ENCODE measurements at regions not wholly inside any gene's neighbourhood (a gene's known extent, or its start where the extent isn't known, plus 50 kb on each side); places are given as distances from the start of the nearest gene placed in this dataset.

DNA sequence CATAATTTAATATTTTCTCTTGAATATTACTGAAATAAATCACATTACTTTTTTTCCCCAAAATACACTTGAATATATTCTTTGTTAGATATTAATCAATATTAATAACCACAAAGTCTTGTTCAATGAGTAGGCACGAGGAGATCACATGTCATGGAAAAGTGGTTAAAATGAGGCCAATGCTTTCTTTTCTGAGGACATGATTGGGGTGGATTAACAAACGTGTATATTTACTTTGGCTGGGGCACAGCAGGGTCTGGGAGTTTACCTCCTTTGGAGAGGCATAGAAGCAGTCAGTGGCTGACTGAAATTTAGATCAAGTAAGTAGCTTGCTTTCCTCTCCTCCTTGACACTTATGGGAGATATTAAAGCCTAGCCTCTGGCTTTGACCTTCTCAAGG lies 664.3 kb upstream of the B3GALT2 start:
- TF ChIP-seq ZFP30 (CRISPR knock-in tag; IDR thresholded peaks at IDR 0.05) (no peak), ZFP3 (CRISPR knock-in tag; IDR thresholded peaks at IDR 0.05) (no peak), ARNTL (CRISPR knock-in tag; IDR thresholded peaks at IDR 0.05; ENCODE audit: borderline replicate concordance, low read depth) (no peak), ISL1 (CRISPR knock-in tag; IDR thresholded peaks at IDR 0.05) (no peak), GLIS3 (CRISPR knock-in tag; IDR thresholded peaks at IDR 0.05) (no peak), TCF4 (CRISPR knock-in tag; IDR thresholded peaks at IDR 0.05; ENCODE audit: borderline replicate concordance) (no peak), TOX (CRISPR knock-in tag; IDR thresholded peaks at IDR 0.05; ENCODE audit: borderline replicate concordance) (no peak), TSHZ2 (CRISPR knock-in tag; IDR thresholded peaks at IDR 0.05) (no peak), SNAI2 (CRISPR knock-in tag; IDR thresholded peaks at IDR 0.05) (no peak)
- TF ChIP-seq, protein P1, sequence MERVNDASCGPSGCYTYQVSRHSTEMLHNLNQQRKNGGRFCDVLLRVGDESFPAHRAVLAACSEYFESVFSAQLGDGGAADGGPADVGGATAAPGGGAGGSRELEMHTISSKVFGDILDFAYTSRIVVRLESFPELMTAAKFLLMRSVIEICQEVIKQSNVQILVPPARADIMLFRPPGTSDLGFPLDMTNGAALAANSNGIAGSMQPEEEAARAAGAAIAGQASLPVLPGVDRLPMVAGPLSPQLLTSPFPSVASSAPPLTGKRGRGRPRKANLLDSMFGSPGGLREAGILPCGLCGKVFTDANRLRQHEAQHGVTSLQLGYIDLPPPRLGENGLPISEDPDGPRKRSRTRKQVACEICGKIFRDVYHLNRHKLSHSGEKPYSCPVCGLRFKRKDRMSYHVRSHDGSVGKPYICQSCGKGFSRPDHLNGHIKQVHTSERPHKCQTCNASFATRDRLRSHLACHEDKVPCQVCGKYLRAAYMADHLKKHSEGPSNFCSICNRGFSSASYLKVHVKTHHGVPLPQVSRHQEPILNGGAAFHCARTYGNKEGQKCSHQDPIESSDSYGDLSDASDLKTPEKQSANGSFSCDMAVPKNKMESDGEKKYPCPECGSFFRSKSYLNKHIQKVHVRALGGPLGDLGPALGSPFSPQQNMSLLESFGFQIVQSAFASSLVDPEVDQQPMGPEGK (CRISPR knock-in tag; IDR thresholded peaks at IDR 0.05; ENCODE audit: borderline replicate concordance): no peak
